ENCODE measurements at regions not wholly inside any gene's neighbourhood (a gene's known extent, or its start where the extent isn't known, plus 50 kb on each side); places are given as distances from the start of the nearest gene placed in this dataset.
A peak's percentile ranks its signal among the peaks of the same experiment; 100 is the strongest.

GRCh38 chr16:51822471-51822870, 671.4 kb upstream of the SALL1 start:
- Mint-ChIP-seq H3K27me3 (peaks cover 25% of the 10 kb centered on the region), H3K27ac (no peak overlapping the region), H3K4me3 (ENCODE audit: low read depth) (no peak overlapping the region), H3K36me3 (ENCODE audit: insufficient read depth) (no peaks in the 10 kb centered on the region), H3K9me3 (ENCODE audit: low read depth) (no peaks in the 10 kb centered on the region), H3K4me1 (ENCODE audit: low read depth) (peaks cover 11% of the 10 kb centered on the region)
- DNase-seq (ENCODE audit: low spot score, unreplicated experiment), result no peak
- no peak for TF ChIP-seq CTCF (IDR thresholded peaks at IDR 0.05; ENCODE audit: unreplicated experiment)

- no peak overlapping the region for H3K27ac Mint-ChIP-seq
- DNase-seq (ENCODE audit: low spot score, unreplicated experiment), result no peak
- peaks cover 30% of the 10 kb centered on the region for H3K27me3 Mint-ChIP-seq
- no peaks in the 10 kb centered on the region for H3K36me3 Mint-ChIP-seq (ENCODE audit: insufficient read depth)
- H3K4me3 Mint-ChIP-seq (ENCODE audit: low read depth), result no peak overlapping the region
- no peak for TF ChIP-seq CTCF (IDR thresholded peaks at IDR 0.05; ENCODE audit: unreplicated experiment)
- no peaks in the 10 kb centered on the region for H3K9me3 Mint-ChIP-seq (ENCODE audit: low read depth)
- peaks cover 11% of the 10 kb centered on the region for H3K4me1 Mint-ChIP-seq (ENCODE audit: low read depth)
Observed at GRCh38 chr16:51821527-51821926, 670.5 kb upstream of the SALL1 start.

GRCh38 chr16:51820176-51820575, 669.1 kb upstream of the SALL1 start:
- no peaks in the 10 kb centered on the region for H3K36me3 Mint-ChIP-seq (ENCODE audit: insufficient read depth)
- H3K27me3 Mint-ChIP-seq, result peaks cover 34% of the 10 kb centered on the region
- H3K27ac Mint-ChIP-seq, result no peak overlapping the region
- no peak overlapping the region for H3K4me3 Mint-ChIP-seq (ENCODE audit: low read depth)
- H3K4me1 Mint-ChIP-seq (ENCODE audit: low read depth), result peaks cover 11% of the 10 kb centered on the region
- H3K9me3 Mint-ChIP-seq (ENCODE audit: low read depth), result no peaks in the 10 kb centered on the region
- DNase-seq (ENCODE audit: low spot score, unreplicated experiment), result no peak
- TF ChIP-seq CTCF (IDR thresholded peaks at IDR 0.05; ENCODE audit: unreplicated experiment), result no peak

- peaks cover 40% of the 10 kb centered on the region for H3K27me3 Mint-ChIP-seq
- H3K27ac Mint-ChIP-seq, result no peak overlapping the region
- H3K4me1 Mint-ChIP-seq (ENCODE audit: low read depth), result peaks cover 12% of the 10 kb centered on the region
- no peak overlapping the region for H3K4me3 Mint-ChIP-seq (ENCODE audit: low read depth)
- peaks cover 4% of the 10 kb centered on the region for H3K9me3 Mint-ChIP-seq (ENCODE audit: low read depth)
- peak; percentile 76 for TF ChIP-seq CTCF (IDR thresholded peaks at IDR 0.05; ENCODE audit: unreplicated experiment)
- H3K36me3 Mint-ChIP-seq (ENCODE audit: insufficient read depth), result no peaks in the 10 kb centered on the region
- peak; percentile 51 for DNase-seq (ENCODE audit: low spot score, unreplicated experiment)
Observed at GRCh38 chr16:51818342-51818944, 667.4 kb upstream of the SALL1 start.

GRCh38 chr16:51816929-51817328, 665.9 kb upstream of the SALL1 start:
- Mint-ChIP-seq H3K9me3 (ENCODE audit: low read depth) (peaks cover 7% of the 10 kb centered on the region), H3K27me3 (peaks cover 31% of the 10 kb centered on the region), H3K4me1 (ENCODE audit: low read depth) (peaks cover 12% of the 10 kb centered on the region), H3K27ac (no peak overlapping the region), H3K4me3 (ENCODE audit: low read depth) (no peak overlapping the region), H3K36me3 (ENCODE audit: insufficient read depth) (no peaks in the 10 kb centered on the region)
- no peak for DNase-seq (ENCODE audit: low spot score, unreplicated experiment)
- no peak for TF ChIP-seq CTCF (IDR thresholded peaks at IDR 0.05; ENCODE audit: unreplicated experiment)
